IPS-NIHi7 (cell line): ENCODE measurements at regions not wholly inside any gene's neighbourhood (a gene's known extent, or its start where the extent isn't known, plus 50 kb on each side); places are given as distances from the start of the nearest gene placed in this dataset.

Source experiments
- DNase-seq: peaks from one replicate; pipeline ENCODE4 v3.0.0; 2012; ENCODE audit warnings: mixed read lengths; ENCODE audit errors: extremely low spot score

DNA sequence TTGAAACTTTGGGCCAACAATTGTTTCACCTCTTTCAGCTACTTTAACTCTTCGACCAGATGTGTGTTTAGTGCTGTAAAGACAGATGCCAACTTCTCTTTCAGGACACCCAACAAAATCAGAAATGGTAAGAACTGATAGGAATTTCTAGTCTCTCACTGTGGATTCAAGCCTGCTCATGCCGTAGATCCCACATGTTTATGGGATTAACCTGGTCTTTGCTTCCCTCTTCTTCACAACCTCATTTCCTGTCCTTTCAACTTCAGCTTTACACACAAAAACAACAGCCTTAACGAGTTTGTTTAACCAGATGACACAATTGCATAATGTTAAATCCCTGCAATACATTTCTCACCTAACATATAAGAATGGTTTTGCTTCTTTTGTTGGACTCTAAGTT is 1031.9 kb upstream of the LRFN5 start:
- DNase-seq, result no peak

DNA sequence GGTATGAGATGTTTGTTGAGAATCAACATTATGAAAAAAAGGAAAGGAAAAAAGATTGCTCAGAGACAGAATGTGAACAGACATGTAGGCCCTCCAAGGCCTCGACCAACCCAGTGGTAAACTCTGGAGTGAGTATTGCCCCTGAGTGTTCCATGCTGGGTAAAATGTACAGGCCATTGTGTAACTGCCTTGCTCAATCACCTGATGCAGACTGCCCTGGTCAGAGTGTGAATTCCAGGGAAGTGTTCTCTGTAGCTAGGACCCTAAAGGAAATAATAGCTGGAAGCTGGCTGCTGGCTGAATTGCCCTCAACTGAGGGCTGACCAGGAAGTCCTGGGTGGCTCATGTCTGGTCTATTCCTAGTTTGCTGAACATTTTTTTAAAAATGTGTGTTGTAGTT is 1081.4 kb upstream of the LRFN5 start:
- peak; percentile 11 for DNase-seq

DNA sequence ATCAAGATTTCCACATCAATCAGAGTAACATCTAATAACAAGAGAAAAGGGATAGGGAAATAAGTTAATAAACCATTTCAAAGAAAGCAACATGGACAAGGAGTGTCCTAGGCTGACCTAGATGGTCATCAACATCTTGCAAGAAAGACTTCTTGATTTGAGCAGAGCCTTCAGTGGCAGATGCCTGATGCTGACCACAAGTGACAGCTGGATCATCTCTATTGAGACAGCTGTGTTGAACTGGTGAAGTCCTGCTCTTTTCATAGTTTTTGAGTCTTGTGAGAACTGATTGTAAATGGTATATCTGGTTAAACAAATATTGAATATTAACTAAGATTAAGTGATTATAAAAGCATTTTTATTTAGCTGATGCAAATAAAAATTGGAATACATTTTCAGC is 1083.6 kb upstream of the LRFN5 start:
- no peak for DNase-seq

DNA sequence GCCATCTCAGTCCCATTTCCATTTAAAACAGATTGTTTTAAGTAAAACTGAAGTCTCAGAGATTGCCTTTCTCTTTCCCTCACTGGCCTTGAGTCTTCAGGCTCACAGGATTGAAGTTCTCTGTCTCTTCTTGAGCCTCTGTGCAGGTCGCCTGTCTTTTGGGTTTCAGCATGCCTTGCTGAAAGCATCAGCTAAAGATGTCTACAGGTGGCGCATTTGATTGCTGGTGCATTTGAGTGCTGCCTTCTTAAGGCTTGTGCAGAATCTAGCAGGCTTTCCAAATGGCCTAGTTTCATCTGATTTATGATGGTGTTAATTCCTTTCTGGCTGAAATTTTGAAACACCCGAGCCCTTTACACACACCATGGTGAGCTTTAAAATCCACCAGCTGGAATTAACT is 1062.2 kb upstream of the FBXO33 start:
- peak; percentile 7 for DNase-seq

DNA sequence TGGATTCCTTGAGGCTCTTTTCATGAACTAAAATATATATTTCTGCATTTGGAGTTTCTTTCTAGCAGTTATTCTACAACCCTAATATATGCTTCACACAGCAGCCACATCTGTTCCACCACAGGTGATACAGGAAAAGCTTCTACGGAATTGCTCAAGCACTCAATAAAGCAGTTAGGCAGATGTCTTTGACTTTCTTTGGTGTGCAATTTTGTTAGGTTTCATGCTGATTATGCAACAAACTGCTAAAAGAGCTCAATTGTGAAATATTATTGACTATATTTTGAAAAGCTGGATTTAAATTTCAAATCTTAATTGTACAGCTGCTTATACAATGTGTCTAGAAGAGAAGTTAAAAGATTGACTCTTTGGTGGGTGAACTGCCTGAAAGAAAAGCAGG is 1055.6 kb upstream of the FBXO33 start:
- DNase-seq, result no peak

DNA sequence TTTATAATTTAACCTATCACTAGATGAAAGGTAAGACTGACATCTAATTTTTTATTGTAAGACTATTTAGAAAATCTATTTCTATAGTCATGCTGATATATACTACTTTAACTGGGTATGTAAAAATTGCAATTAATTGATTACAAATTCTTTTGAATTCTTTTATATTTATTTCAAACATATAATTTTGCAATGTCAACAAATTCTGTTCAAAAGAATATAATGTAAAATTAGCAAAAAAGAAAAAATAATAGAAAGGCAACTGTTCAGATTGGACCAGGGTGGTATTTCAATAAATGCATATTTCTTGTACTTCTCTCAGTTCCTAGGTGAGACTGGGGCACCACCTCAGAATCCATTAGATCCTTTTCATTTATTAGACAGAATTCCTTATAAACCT is 1053.5 kb upstream of the FBXO33 start:
- DNase-seq, result no peak

DNA sequence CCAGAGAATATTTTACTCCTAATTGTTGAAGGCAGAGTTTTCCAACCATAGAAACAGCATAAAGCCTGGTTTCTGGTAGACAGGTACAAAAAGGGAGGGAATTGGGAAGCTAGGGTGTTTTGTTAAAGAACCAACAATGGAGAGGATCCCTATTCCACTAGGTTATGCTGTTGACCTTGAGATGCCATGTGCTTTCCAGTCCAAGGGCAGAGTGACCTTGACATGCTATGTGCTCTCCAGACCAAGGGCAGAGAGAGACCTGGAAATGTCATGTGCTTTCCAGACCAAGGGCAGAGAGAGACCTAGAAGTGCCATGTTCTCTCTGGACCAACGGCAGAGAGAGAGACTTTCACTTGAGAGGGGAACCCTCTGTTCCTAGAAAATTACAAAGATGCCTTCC is 1043.8 kb upstream of the FBXO33 start:
- no peak for DNase-seq

DNA sequence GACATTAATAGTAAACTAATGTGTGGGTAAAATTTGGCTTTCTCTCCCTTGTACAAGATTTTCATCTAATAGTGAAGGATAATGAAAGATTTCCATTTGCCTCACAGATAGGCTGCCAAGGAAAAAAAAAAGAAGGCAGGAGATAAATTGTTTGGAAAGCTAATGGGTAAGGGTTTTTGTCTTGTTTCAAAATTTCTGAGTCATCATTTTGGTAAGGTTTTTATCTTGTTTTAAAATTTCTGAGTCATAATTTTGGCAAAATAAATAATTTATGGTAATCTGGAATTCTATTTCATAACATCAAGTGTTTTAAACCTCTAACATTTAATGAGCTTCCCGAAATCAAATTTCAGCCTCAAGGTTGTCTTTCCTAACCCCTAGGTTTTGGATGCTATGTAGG is 1035.7 kb upstream of the FBXO33 start:
- no peak for DNase-seq

DNA sequence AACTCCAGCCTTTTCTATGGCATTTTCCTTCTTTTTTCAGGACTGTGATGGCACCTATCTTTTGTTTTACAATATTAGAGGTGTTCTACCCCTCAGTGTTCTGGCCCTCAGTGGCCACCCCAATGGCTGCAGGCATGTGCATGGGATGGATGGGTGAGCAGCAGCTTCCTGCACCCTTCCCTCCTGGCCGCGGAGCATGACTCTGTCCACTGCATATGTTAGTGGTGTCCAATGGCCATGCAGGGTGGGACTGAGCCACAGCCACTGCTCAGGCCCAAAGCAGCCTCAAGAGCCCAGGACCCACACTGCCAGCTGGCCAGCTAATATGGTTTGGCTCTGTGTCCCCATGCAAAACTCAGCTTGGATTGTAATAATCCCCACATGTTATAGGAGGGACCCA is 1032.3 kb upstream of the FBXO33 start:
- no peak for DNase-seq

DNA sequence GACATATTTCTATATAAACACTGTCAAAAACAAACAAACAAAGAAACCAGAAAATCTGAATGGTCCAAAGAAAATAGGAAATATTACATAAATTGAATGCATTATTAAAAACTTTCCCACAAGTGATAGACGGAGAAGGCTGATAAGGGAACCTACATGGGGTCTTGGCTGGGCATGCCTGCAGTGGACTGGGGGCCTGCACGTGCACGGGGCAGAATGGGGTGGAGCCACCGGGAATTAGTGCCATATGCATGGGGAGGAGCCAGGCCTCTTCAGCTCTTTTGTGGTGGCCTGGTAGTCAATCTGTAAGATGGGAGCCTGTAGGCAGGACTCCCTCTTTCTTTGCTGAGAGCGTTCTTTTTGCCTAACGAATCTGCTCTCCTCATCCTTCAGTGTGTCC is 1031.7 kb upstream of the FBXO33 start:
- DNase-seq, result no peak

DNA sequence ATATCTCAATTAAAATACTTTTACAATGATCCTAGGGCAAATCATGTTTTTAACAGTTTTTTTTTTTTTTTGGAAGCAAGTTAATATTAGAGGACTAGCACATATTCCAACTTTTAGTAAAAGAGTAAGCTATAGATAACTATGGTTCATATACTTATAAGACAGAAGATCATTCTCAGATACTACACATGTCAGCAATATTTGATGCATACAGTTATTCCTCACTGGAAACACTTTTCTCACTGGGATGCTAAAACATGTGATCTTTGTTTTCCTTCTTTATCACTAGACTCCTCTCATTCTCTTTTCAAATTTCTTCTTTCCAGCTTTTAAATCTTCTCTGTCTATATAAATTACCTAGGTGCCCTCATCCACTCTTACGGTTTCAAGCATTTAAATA is 1020.4 kb upstream of the FBXO33 start:
- no peak for DNase-seq

DNA sequence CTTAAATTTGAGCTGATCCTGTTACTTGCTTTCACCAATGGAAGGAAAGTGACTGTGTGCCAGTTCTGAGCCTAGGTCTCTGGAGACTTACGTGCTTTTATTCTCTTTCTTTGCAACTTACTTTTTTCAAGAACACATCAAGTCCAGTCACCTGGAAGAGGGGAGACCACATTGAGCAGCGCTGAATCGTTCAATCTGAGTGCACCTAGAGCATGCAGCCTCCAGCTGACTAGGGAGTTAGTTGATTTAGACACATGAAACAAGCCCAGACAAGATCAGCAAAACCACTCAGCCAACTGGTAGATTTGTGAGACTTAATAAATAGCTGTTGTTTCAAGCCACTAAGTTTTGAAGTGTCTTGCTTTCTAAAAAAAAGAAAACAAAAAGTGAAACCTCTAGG is 1014.8 kb upstream of the FBXO33 start:
- no peak for DNase-seq

DNA sequence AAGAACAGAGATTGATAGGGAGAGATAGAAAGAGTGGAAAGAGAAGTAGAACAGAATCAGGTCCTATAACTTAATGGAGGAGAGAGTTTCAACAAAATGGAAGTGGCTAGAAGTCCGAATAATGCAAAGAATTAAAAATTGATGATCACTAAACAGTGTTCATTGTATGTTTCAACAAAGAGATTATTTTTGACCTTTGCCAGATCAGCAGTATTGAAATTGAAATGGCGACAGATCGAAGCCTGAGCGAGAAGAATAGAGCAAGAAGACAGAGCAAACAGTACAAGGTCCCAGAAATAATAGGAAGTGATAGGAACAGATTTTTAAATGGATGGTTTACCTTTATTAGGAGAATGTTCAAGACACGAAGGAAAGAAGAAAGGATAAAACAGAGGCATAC is 1012.8 kb upstream of the FBXO33 start:
- DNase-seq, result no peak

DNA sequence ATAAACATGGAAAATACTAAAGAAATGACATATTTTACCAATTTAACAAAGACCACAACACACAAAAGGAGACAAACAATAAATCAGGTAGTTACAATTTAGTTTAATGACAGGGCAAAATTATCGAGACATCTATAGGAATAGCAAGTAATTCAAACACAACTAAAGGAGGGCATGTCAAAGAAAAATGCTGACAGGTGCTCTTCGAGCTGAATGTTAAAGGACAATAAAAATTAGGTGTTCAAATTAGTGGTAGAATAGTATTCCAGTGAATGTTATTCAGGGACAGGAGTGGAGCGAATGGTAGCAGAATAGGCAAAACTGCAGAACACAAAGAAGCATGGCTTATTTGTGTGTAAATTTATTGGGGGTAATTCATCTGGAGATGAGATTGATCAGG is 1004.3 kb upstream of the FBXO33 start:
- DNase-seq, result no peak

DNA sequence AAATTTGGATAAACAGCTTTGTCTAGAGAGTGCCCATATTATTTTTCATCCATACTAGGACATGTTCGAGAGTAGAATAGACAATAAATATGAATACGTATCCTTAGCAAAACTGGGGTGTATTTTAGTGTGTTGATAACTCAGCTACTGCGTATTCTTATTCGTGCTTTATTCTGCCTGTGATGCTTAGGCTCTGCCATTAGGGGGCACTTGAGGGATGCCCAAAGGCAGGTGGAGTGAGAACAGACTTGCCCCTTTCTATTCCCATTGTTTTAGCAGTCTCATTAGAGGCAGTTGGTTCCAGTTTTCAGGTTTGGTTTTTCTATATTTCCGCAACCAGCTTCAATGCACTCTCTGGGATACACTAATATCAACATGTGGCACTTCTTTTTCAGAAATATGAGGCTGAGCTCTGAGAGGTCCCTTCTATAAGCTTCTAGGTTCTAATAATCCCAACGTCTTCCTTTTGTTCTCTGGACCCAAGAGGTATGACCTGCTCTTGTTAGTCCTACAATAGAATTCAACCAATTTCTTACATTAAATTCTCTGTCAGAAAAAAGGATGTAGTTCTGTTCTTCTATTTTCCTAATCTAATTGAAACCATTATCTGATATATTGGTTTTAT is 985.7 kb upstream of the FBXO33 start:
- DNase-seq, result peak; percentile 77

DNA sequence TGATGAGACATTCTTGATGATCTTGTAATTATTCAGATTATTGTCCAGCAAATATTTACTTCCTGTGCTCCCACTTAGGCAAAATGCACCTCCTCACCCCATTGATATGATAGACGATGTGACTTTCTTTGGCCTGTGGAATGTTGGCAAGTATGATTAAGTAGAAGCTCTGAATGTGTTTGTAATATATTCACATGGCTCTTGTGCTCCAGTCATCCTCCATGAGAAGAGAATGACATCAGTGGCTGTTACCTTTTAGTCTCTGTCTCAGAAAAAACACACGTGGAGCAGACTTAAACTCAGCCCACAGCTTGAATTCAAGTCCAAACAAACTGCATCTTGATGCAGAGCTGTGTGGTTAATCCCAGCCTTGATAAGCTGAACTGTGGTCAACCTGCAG is 984.3 kb upstream of the FBXO33 start:
- no peak for DNase-seq

DNA sequence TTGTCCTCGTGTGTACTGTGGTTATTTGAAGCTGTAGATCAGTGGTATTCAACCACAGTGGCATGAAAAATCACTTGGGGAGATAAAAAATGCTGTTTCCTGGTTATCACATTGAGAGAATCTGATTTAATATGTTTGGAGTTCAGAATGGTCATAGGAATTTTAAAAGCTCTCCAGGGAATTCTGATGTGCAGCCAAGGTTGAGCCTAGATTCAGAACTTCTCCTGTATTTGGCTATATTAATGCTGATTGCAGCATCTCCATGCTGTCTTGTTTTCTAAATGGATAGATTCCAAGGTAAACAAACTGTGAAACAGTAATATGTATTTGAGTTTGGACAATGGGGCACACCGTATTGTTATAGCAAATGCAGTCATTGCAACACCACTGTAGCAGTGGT is 982.2 kb upstream of the FBXO33 start:
- no peak for DNase-seq

DNA sequence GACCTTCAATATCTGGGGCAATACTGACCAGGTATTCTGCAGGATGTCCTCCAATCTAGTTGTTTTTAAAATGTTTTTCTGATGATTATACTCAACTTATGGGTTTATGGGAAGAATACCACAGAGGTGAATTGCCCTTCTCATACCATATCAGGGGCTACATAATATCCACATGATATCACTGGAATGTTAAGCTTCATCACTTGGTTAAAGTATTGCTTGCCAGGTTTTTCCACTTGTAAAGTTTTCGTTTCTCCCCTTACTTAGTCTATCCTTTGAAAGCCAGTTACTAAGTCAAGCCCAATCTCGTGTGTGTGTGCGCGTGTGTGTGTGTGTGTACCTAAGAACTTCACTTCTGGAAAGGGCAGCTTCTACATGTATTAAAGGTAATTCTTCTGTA is 980.9 kb upstream of the FBXO33 start:
- DNase-seq, result no peak

DNA sequence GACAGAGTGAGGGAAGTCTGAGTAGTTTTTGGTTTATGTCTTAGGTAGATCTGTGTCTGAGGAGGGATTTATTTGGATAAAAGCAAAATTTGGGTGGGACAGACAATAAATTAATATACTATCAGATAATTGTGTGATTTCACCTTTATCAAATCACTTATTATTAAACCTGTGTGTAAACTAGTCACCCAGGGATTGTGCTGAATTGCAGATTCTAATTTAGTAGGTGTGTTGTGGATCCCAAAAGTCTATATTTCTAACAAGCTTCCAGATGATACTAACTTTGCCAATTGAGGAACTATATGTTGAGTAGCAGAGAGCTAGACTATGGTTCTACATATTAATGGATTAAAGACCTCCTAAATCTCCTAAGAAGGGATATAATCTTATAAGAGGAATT is 978.5 kb upstream of the FBXO33 start:
- no peak for DNase-seq

DNA sequence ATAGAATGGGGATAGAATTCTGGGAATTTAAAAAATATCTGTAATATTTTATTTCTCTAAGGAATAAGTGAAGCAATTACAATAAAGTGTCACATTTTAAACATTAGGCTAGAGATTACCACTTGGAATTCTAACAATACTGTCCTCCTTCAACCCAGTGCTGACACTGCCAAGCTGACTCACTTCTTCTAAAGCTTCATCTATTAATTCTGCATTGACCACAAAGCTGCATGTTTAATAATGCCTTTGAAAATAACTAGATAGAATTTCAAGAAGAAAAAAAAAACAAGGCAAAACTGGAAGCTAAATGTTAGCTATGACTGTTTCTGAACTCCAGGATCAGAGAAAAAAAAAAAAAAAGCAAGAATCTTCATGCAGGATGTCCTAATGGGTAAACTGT is 970.7 kb upstream of the FBXO33 start:
- DNase-seq, result no peak

DNA sequence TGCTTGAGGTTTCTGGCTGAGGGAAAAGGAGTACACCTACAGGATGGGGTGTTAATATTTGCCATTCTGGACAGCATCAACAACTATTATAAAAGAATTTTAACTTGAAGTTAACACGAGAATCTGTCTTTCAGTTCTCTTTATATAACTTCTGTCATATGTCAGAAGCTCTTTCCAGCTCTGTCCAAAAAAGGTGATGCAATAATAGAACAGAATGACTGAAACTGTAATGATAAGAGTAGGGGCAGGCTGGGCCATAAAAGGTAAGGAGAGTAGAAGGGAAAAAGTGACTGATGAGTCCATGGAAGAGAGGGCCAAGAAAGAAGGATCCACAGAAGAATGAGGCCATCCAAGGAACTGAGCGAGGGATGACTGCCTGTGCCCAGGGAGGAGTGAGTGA is 966.7 kb upstream of the FBXO33 start:
- no peak for DNase-seq

DNA sequence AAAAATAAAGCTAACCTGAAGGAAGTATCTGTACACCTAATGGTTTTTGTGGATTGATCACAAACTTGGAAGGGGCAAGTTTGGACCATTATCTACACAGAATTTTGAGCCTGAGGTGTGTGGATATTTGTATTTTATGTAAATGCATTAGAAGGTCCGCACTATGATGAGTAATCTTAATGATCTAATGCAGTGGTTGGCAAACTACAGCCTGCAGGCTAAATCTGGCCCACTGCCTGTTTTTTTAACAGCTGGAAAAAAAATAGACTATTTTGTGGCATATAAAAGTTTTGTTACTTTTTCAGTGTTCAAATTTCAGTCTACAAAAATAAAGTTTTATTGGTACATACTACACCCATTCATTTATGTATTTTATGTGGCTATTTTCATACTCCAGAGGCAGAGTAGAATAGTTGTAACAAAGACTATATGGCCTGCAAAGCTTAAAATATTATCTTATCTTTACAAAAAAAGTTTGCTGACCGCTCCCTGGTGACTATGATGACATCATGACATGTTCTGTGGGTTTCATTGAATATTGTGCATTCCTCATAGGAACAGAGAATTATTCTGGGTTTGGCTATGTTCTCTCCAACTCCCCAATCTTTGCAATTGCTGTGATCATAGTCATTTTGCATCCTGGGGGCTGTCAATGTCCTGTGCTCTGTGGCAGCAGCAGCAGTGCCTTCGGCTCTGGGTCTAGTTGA is 962.6 kb upstream of the FBXO33 start:
- DNase-seq, result no peak

DNA sequence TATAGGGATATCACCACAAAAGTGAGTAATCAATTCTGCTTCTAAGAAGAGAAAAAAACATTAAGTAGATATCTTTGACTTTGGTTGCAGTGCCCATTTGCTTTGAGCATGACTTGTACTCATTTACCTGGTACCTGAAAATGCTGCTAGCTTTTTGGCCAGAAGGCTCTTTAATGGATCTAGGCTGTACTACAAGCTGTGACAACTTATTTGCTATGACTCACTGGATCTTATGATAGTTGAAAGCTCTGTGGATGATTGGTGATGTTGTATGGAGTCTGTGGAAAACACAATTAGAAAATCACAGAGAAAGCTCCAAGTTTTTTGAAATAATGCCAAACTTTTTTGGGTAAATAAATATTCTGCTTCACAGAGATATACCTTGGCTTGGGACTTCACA is 960.9 kb upstream of the FBXO33 start:
- no peak for DNase-seq

DNA sequence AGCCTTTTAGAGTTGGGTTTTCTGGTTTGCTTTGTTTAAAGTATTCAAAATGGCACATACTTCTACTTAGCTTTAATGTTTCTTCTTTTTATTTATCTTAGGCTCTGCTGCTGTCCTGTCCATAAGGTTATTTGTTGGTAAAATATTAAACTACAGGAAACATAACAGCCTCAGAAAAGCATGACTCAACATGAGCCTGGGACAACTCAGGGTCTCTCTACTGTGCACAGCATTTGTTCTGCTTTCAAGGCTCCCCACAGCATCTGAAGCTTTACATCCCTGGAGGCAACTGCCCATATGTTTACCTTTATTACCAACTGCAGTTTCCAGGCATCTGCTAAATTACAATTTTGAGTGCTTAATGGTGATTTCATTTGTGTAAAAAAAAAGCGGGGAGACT is 954.2 kb upstream of the FBXO33 start:
- no peak for DNase-seq
